Left ventricle myocardium inferior (tissue), 1 donor: ENCODE measurements at regions not wholly inside any gene's neighbourhood (a gene's known extent, or its start where the extent isn't known, plus 50 kb on each side); places are given as distances from the start of the nearest gene placed in this dataset.

Source experiments
- DNase-seq: peaks from one replicate; pipeline ENCODE4 v3.0.0-alpha.2; 2020
- H3K27ac ChIP-seq: fragments of 200-600 bp; replicated peaks from 2 replicates; pipeline ENCODE4 v1.8.0; 2021
- H3K27me3 ChIP-seq: fragments of 200-600 bp; 2 replicates; pipeline ENCODE4 v1.8.0; 2021; ENCODE audit warnings: low read depth
- H3K36me3 ChIP-seq: fragments of 200-600 bp; 2 replicates; pipeline ENCODE4 v1.8.0; 2021
- H3K4me1 ChIP-seq: fragments of 200-600 bp; 2 replicates; pipeline ENCODE4 v1.8.0; 2021
- H3K4me3 ChIP-seq: fragments of 200-600 bp; 2 replicates; pipeline ENCODE4 v1.8.0; 2021; ENCODE audit warnings: mild to moderate bottlenecking, moderate library complexity
- H3K9me3 ChIP-seq: fragments of 200-600 bp; replicated peaks from 2 replicates; pipeline ENCODE4 v1.8.0; 2021
- CTCF ChIP-seq: fragments of 200-600 bp; IDR thresholded peaks from 2 replicates; pipeline ENCODE4 v1.8.0; 2021; ENCODE audit warnings: antibody characterized with exemption, mild to moderate bottlenecking, borderline replicate concordance
- intact Hi-C: fragments of 100-400 bp; cut with micrococcal nuclease; formaldehyde crosslinking; loops from one replicate; pipeline ENCODE4 v1.11.0; 2022
- donor health status: DM: no; HTN: yes; CAD: no; lungs with severe emphysema.

- no peak for DNase-seq
- H3K4me3 ChIP-seq = no peak overlapping the region
- TF ChIP-seq CTCF = no peak
- H3K27me3 ChIP-seq = no peaks in the 10 kb centered on the region
- no peak overlapping the region for H3K27ac ChIP-seq
- H3K9me3 ChIP-seq = peaks cover 5% of the 10 kb centered on the region
- no peaks in the 10 kb centered on the region for H3K4me1 ChIP-seq
- H3K36me3 ChIP-seq = no peaks in the 10 kb centered on the region
- intact Hi-C loops = no loop called here
Measured at GRCh38 chr18:38115201-38115600, 549.6 kb upstream of the CELF4 start.

GRCh38 chr18:38087538-38087937 is 521.9 kb upstream of the CELF4 start:
- no peaks in the 10 kb centered on the region for H3K4me1 ChIP-seq
- intact Hi-C loops = no loop called here

GRCh38 chr18:38081516-38081915 is 515.9 kb upstream of the CELF4 start:
- TF ChIP-seq CTCF = no peak

More at GRCh38 chr18:38087538-38087937, 521.9 kb upstream of the CELF4 start:
- TF ChIP-seq CTCF = no peak
- H3K27ac ChIP-seq = no peak overlapping the region
- no peaks in the 10 kb centered on the region for H3K9me3 ChIP-seq
- no peaks in the 10 kb centered on the region for H3K36me3 ChIP-seq
- no peak overlapping the region for H3K4me3 ChIP-seq
- H3K27me3 ChIP-seq = no peaks in the 10 kb centered on the region
- no peak for DNase-seq

GRCh38 chr18:38077229-38077628 is 511.6 kb upstream of the CELF4 start:
- Histone ChIP-seq H3K27ac (no peak overlapping the region), H3K36me3 (no peaks in the 10 kb centered on the region), H3K9me3 (no peaks in the 10 kb centered on the region), H3K4me3 (no peak overlapping the region), H3K27me3 (no peaks in the 10 kb centered on the region), H3K4me1 (no peaks in the 10 kb centered on the region)
- intact Hi-C loops = no loop called here
- no peak for DNase-seq
- no peak for TF ChIP-seq CTCF

More at GRCh38 chr18:38081516-38081915, 515.9 kb upstream of the CELF4 start:
- Histone ChIP-seq H3K4me1 (no peaks in the 10 kb centered on the region), H3K4me3 (no peak overlapping the region), H3K27ac (no peak overlapping the region), H3K36me3 (no peaks in the 10 kb centered on the region), H3K9me3 (no peaks in the 10 kb centered on the region), H3K27me3 (no peaks in the 10 kb centered on the region)
- intact Hi-C loops = no loop called here
- no peak for DNase-seq

GRCh38 chr18:38076346-38077070 is 510.9 kb upstream of the CELF4 start:
- no peaks in the 10 kb centered on the region for H3K9me3 ChIP-seq
- no peaks in the 10 kb centered on the region for H3K27me3 ChIP-seq
- H3K4me3 ChIP-seq = no peak overlapping the region
- no peak overlapping the region for H3K27ac ChIP-seq
- no peak for DNase-seq
- H3K36me3 ChIP-seq = no peaks in the 10 kb centered on the region
- no peaks in the 10 kb centered on the region for H3K4me1 ChIP-seq
- TF ChIP-seq CTCF = no peak
- intact Hi-C loops = no loop called here
